Activated naive CD4-positive, alpha-beta T cell treated with anti-CD3 and anti-CD28 coated beads, Interleukin-2, amount 10 ng/mL, durations not matched to agents 7 days and 5 days (primary cell): ENCODE measurements at regions not wholly inside any gene's neighbourhood (a gene's known extent, or its start where the extent isn't known, plus 50 kb on each side); places are given as distances from the start of the nearest gene placed in this dataset.

Experiments used
- CTCF ChIA-PET: fragments of 350-600 bp; sonication (Branson Sonifier 250); formaldehyde crosslinking; loops from one replicate; lab custom pipeline; 2021; ENCODE audit warnings: antibody characterized with exemption; lab: Charles Lee
- DNase-seq: peaks from one replicate; pipeline ENCODE4 v3.0.0-alpha.2; 2020
- H3K27ac Mint-ChIP-seq: one replicate; pipeline ENCODE4 v1.8.0; 2021; ENCODE audit warnings: mild to moderate bottlenecking, moderate library complexity, mixed read lengths
- H3K27me3 Mint-ChIP-seq: one replicate; pipeline ENCODE4 v1.8.0; 2021; ENCODE audit warnings: mild to moderate bottlenecking, mixed read lengths
- H3K36me3 Mint-ChIP-seq: one replicate; pipeline ENCODE4 v1.8.0; 2021; ENCODE audit warnings: mixed read lengths
- H3K4me1 Mint-ChIP-seq: one replicate; pipeline ENCODE4 v1.8.0; 2021; ENCODE audit warnings: mixed read lengths
- H3K4me3 Mint-ChIP-seq: one replicate; pipeline ENCODE4 v1.8.0; 2021; ENCODE audit warnings: mild to moderate bottlenecking, moderate library complexity, mixed read lengths
- H3K9me3 Mint-ChIP-seq: one replicate; pipeline ENCODE4 v1.8.0; 2021; ENCODE audit warnings: mixed read lengths

DNA sequence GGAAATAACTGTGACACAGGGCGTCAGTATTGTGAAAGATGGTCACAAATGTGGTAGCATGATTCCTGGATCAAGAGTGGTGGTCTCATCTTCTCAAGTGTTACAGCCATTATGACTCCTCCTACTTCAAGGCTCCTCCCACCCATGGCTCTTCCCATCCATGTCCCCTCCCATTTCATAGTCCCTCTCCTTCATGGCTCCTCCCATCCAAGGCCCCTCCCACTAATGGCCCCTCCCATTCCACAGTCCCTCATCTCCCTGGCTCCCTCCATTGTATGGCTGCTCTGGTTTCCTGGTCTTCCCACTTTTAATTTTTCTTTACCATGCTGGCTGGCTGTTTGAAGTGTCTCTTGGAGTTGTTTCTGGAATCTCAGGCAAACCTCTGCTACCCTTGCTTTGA, 1375.2 kb upstream of the TMEM132C start:
- Mint-ChIP-seq H3K9me3 (no peaks in the 10 kb centered on the region), H3K27me3 (no peaks in the 10 kb centered on the region), H3K27ac (no peak overlapping the region), H3K4me1 (no peaks in the 10 kb centered on the region), H3K36me3 (no peaks in the 10 kb centered on the region), H3K4me3 (no peak overlapping the region)
- CTCF ChIA-PET: no interaction called here
- DNase-seq: no peak

DNA sequence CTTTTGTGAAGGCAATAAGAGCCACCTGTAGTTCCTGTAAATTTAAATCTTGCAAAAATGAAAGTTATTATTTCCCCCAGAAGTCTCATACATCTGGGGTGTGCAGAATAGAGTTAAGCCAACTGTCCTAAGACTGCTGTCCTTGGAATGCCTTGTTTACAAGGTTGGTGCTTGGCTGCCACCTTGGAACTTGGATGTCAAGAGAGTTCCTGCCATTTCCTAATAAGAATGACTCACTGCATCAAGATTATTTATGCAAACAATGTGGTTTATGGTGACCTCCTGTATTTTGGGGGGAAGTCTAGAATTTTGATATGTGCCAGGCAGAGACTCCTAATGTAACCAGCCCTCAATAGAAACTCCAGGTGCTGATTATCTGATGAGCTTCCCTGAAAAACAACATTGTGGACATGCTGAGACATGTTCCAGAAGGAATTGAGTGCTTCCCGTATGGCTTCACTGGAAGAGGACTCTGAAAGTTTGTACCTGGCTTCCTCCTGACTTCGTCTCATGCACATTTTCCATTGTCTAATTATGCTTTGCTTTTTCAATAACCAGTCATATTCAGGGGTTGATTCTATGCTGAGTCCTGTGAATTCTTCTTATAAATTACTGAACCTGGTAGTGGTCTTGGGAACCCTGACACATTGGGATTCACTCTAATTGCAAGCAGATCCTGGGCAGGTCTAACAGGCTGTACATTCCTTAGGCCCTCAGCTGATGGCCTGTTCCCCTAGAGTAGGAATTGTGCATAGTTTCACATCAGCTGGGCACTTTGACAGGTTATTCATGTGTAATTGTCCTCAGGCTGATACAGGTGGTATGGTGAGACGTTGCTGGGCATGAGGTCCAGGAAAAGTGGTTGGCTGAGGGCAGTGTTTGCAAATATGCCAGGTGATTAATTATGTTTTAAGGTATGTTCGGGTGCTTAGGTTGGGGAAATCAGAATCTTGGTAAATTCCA, 1370.7 kb upstream of the TMEM132C start:
- no peaks in the 10 kb centered on the region for H3K9me3 Mint-ChIP-seq
- no peak overlapping the region for H3K27ac Mint-ChIP-seq
- H3K36me3 Mint-ChIP-seq: no peaks in the 10 kb centered on the region
- no peaks in the 10 kb centered on the region for H3K27me3 Mint-ChIP-seq
- no peaks in the 10 kb centered on the region for H3K4me1 Mint-ChIP-seq
- DNase-seq: no peak
- CTCF ChIA-PET: no interaction called here
- H3K4me3 Mint-ChIP-seq: no peak overlapping the region

GRCh38 chr12:126897102-126897501, 1369.9 kb upstream of the TMEM132C start:
- Mint-ChIP-seq H3K4me1 (no peaks in the 10 kb centered on the region), H3K4me3 (no peak overlapping the region), H3K27me3 (no peaks in the 10 kb centered on the region), H3K36me3 (no peaks in the 10 kb centered on the region), H3K27ac (no peak overlapping the region), H3K9me3 (no peaks in the 10 kb centered on the region)
- no peak for DNase-seq
- CTCF ChIA-PET: no interaction called here

DNA sequence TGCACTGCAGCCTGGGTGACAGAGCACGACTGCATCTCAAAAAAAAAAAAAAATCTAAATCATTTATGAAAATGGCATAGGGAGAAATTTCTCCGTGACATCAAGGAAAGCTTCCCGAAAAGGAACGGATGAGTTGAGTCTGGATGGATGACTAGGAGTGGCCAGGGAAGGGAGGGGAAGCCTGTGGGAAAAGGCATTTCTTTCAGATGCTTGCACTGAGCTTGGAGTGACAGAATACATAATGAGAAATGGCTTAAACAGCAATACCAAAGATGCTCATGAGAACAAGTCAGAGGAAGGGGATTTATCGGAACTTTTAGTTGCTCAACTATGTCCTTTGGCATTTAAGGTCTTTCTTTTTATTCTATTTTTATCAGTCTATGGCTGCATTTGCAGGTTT, 1369.2 kb upstream of the TMEM132C start:
- DNase-seq: no peak
- CTCF ChIA-PET: no interaction called here
- Mint-ChIP-seq H3K27me3 (no peaks in the 10 kb centered on the region), H3K4me1 (no peaks in the 10 kb centered on the region), H3K27ac (no peak overlapping the region), H3K4me3 (no peak overlapping the region), H3K36me3 (no peaks in the 10 kb centered on the region), H3K9me3 (no peaks in the 10 kb centered on the region)

DNA sequence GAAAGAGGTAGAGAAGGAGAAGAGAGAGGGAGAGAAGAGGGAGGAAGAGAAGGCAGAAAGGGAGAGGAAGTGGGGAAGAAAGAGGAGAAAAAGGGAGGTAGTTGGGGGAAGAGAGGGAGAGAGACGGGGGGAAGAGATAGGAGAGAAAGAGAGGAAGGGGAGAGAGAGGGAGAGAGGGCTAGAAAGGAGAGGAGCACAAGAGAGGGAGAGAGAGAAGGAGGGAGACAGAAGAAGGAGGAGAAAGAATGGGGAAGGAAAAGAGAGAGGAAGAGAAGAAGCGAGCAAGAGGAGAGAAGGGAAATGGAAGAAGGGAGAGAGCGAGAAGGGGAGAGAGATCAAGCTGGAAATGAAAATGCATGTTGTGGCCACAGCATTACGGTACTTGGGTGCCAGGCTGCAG, 1368.4 kb upstream of the TMEM132C start:
- CTCF ChIA-PET: no interaction called here
- Mint-ChIP-seq H3K27ac (no peak overlapping the region), H3K36me3 (no peaks in the 10 kb centered on the region), H3K4me3 (no peak overlapping the region), H3K9me3 (no peaks in the 10 kb centered on the region), H3K4me1 (no peaks in the 10 kb centered on the region), H3K27me3 (no peaks in the 10 kb centered on the region)
- no peak for DNase-seq

GRCh38 chr12:126899926-126900792, 1366.8 kb upstream of the TMEM132C start:
- H3K36me3 Mint-ChIP-seq: no peaks in the 10 kb centered on the region
- H3K4me3 Mint-ChIP-seq: no peak overlapping the region
- CTCF ChIA-PET: no interaction called here
- no peak overlapping the region for H3K27ac Mint-ChIP-seq
- no peaks in the 10 kb centered on the region for H3K4me1 Mint-ChIP-seq
- no peaks in the 10 kb centered on the region for H3K27me3 Mint-ChIP-seq
- no peaks in the 10 kb centered on the region for H3K9me3 Mint-ChIP-seq
- DNase-seq: no peak

DNA sequence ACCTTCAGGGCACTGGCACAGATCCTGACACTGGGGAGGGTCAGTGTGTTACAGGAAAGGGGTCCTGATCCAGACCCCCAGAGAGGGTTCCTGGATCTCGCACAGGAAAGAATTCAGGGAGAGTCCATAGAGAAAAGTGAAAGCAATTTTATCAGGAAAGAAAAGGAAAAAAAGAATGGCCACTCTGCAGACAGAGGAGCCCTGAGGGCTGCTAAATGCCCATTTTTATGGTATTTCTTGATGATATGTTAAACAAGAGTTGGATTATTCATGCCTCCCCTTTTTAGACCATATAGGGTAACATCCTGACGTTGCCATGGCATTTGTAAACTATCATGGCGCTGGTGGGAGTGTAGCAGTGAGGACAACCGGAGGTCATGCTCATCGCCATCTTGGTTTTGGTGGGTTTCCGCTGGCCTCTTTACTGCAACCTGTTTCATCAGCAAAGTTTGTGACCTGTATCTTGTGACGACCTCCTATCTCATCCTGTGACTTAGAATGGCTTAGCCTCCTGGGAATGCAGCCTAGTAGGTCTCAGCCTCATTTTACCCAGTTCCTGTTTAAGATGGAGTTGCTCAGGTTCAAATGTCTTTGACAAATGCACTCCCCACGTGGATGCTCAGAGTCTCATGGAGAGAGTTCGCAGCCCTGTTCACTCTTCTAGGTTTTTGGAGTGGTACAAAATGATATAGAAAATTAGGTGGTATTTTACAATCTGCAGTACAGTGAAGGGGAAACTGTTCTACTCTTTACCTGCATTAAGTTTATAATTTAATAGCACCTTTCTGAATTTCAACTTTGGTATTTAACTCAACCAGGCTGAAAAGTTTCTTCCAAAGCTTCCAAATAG, 1363.7 kb upstream of the TMEM132C start:
- Mint-ChIP-seq H3K9me3 (no peaks in the 10 kb centered on the region), H3K27me3 (no peaks in the 10 kb centered on the region), H3K4me3 (no peak overlapping the region), H3K36me3 (no peaks in the 10 kb centered on the region), H3K27ac (no peak overlapping the region), H3K4me1 (no peaks in the 10 kb centered on the region)
- DNase-seq: no peak
- CTCF ChIA-PET: no interaction called here

DNA sequence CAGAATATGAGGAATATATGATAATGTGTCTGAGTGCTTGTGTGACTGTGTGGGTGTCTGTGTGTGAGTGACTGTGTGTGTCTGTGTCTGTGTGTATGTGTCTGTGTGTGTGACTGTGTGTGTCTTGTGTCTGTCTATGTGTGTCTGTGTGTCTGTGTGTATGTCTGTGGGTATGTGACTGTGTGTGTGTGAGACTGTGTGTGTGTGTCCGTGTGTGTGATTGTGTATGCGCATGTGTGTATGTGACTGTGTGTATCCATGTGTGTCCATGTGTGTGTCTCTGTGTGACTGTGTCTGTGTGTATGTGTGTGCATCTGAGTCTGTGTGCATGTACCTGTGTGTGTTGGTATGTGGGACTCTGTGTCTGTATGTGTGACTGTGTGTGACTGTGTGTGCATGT, 1361.2 kb upstream of the TMEM132C start:
- Mint-ChIP-seq H3K9me3 (no peaks in the 10 kb centered on the region), H3K27ac (no peak overlapping the region), H3K4me1 (no peaks in the 10 kb centered on the region), H3K27me3 (no peaks in the 10 kb centered on the region), H3K36me3 (no peaks in the 10 kb centered on the region), H3K4me3 (no peak overlapping the region)
- no peak for DNase-seq
- CTCF ChIA-PET: no interaction called here

DNA sequence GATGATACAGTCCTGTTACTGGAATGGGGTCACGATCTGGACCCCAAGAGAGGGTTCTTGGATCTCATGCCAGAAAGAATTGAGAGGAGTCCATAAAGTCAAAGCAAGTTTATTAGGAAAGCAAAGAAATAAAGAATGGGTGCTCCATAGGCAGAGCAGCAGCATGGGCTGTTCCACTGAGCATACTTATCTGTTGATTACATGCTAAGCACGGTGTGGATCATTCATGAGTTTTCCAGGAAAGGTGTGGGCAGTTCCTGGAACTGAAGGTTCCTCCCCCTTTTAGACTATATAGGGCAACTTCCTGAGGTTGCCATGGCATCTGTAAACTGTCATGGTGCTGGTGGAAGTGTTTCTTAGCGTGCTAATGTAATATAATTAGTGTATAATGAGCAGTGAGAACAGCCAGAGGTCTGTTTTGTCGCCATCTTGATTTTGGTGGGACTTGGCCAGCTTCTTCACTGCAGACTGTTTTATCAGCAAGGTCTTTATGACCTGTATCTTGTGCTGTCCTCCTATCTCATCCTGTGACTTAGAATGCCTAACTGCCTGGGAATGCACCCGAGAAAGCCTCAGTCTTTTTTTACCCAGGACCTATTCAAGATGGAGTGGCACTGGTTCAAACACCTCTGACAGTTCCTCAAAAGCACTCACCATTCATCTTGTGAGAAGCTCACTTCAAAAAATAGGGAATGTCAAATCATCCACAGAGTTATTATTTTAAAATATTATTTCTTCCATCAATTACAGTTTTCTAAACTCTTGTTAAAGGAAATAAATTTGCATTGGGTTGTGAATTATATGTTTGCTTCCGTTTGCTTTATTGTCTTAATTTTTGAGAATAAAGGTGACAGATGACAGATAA, 1358.8 kb upstream of the TMEM132C start:
- Mint-ChIP-seq H3K27ac (no peak overlapping the region), H3K36me3 (no peaks in the 10 kb centered on the region), H3K4me3 (no peak overlapping the region), H3K27me3 (no peaks in the 10 kb centered on the region), H3K4me1 (no peaks in the 10 kb centered on the region), H3K9me3 (no peaks in the 10 kb centered on the region)
- CTCF ChIA-PET: no interaction called here
- no peak for DNase-seq

DNA sequence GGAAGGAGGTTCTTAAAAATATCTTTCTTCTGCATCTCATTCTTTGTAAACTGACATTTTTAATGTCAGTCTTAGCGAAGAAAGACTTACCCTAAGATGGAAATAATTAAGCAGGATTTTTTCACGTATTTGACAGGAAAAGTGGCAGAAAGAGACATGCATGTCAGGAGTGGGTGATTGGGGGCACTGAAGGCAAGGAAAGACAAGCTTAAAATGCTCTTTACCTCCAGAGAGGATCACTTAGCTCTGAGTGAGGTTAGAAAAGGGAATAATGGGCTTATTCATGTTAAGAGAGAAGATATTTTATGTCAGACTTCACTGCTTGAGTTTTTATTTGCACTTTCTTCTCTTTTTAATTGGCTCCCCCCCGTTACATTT, 1358.2 kb upstream of the TMEM132C start:
- DNase-seq: no peak
- H3K4me3 Mint-ChIP-seq: no peak overlapping the region
- CTCF ChIA-PET: no interaction called here
- no peaks in the 10 kb centered on the region for H3K9me3 Mint-ChIP-seq
- H3K27me3 Mint-ChIP-seq: no peaks in the 10 kb centered on the region
- H3K27ac Mint-ChIP-seq: no peak overlapping the region
- no peaks in the 10 kb centered on the region for H3K36me3 Mint-ChIP-seq
- no peaks in the 10 kb centered on the region for H3K4me1 Mint-ChIP-seq

GRCh38 chr12:126910570-126910969, 1356.4 kb upstream of the TMEM132C start:
- CTCF ChIA-PET: no interaction called here

DNA sequence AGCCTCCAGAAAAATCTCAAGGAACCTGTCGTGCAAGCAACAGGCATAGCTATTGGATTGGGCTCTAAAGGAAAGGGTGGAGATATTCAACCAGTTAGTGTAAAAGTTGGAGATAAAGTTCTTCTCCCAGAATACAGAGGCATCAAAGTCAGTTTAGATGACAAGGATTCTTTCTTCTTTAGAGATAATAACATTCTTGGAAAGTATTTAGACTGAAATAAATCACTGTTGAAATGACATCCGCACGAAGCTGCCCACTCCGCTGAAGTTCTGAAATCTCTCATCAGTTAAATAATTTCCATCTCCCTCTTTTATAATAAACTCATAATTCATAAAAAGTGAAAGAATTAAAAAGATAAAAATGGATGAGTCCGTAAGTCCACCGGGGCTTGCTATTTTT, 1354.9 kb upstream of the TMEM132C start:
- no peak overlapping the region for H3K4me3 Mint-ChIP-seq
- CTCF ChIA-PET: no interaction called here
- no peaks in the 10 kb centered on the region for H3K27me3 Mint-ChIP-seq
- H3K36me3 Mint-ChIP-seq: no peaks in the 10 kb centered on the region
- no peaks in the 10 kb centered on the region for H3K4me1 Mint-ChIP-seq
- DNase-seq: no peak
- no peak overlapping the region for H3K27ac Mint-ChIP-seq
- no peaks in the 10 kb centered on the region for H3K9me3 Mint-ChIP-seq

More at GRCh38 chr12:126910570-126910969, 1356.4 kb upstream of the TMEM132C start:
- no peak for DNase-seq
- Mint-ChIP-seq H3K4me1 (no peaks in the 10 kb centered on the region), H3K27ac (no peak overlapping the region), H3K36me3 (no peaks in the 10 kb centered on the region), H3K27me3 (no peaks in the 10 kb centered on the region), H3K9me3 (no peaks in the 10 kb centered on the region), H3K4me3 (no peak overlapping the region)

DNA sequence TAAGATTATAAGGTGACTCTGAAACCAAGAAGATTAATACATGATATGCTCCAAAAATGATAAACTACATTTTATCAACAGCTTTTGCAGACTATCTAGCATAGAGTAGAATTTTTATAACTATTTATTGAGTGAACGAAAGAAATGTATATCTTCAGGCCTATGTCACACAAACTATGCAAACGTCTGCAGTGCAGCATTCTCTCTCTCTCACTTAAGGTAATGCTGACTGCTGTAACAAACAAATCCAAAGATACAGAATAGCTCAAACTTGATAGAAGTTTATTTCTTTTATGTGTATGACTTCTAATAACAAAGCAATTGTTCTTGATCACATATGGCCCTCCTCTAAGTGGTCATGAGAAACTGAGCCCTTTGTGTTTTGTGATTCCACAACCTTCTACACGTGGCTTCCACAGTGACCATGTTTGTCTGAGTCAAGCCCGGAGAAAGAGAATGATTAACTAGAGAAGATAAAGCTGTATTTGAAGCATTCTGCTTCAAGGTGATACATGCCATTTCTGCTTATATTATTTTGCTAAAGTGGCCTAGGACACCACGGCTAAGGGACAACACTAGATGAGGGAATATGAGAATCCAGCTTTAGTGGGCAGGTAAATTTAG, 1352.7 kb upstream of the TMEM132C start:
- Mint-ChIP-seq H3K36me3 (no peaks in the 10 kb centered on the region), H3K9me3 (peaks cover 3% of the 10 kb centered on the region), H3K27ac (no peak overlapping the region), H3K4me3 (no peak overlapping the region), H3K27me3 (no peaks in the 10 kb centered on the region), H3K4me1 (no peaks in the 10 kb centered on the region)
- no peak for DNase-seq
- CTCF ChIA-PET: no interaction called here
